ENCODE measurements at regions not wholly inside any gene's neighbourhood (a gene's known extent, or its start where the extent isn't known, plus 50 kb on each side); places are given as distances from the start of the nearest gene placed in this dataset.

GRCh38 chr13:26973946-26974345 is 197.7 kb downstream of the USP12 start:
- no peak for FAIRE-seq

More at GRCh38 chr13:26973946-26974345, 197.7 kb downstream of the USP12 start:
- no peak overlapping the region for H3K23ac ChIP-seq (ENCODE audit: insufficient read length)
- no peak overlapping the region for H3K4ac ChIP-seq (replicated peaks; ENCODE audit: insufficient read length, low read depth, low read length)
- no peaks in the 10 kb centered on the region for H3K79me2 ChIP-seq (ENCODE audit: control insufficient read depth in 1 of 2, insufficient read depth in 2 of 2, low read length in 2 of 2)
- H3K4me1 ChIP-seq (replicated peaks in 1 of 4; ENCODE audit: control insufficient read depth in 3 of 4, insufficient read depth in 4 of 4, low read length in 3 of 4): no peaks in the 10 kb centered on the region; a peak in 2 of 7 replicates
- DNase-seq (ENCODE audit: low read depth in 1 of 2, low spot score in 2 of 2): no peak
- H3K18ac ChIP-seq (ENCODE audit: extremely low read depth, low read length): no peak overlapping the region
- H2BK20ac ChIP-seq (ENCODE audit: low read length): no peak overlapping the region
- no peak overlapping the region for H3K27ac ChIP-seq (ENCODE audit: low read depth, low read length)
- H3K56ac ChIP-seq (replicated peaks; ENCODE audit: insufficient read length, low read depth, low read length): no peak overlapping the region
- no peak overlapping the region for H3K4me2 ChIP-seq (ENCODE audit: insufficient read depth in 1 of 2, low read depth in 2 of 2, low read length in 2 of 2)
- WGBS, 2 experiments (ENCODE audit: extremely low coverage in 1 of 2, insufficient coverage in 1 of 2, insufficient read length in 1 of 2, insufficient replicate concordance in 2 of 2, low coverage in 1 of 2, low lambda C conversion rate in 2 of 2, missing lambda C conversion rate in 1 of 2): 81% methylated on average over 4 of the region's 4 CpGs; no CpG with 5 or more reads in 1 of the 2 experiments
- no peak overlapping the region for H2AFZ ChIP-seq (ENCODE audit: low read length)
- POLR2A ChIA-PET (ENCODE audit: partially characterized antibody): interaction anchor here (0.6 kb wide), 1 partner anchor 239 kb away, joined by 3 read pairs; no protein-coding TSS in a partner anchor
- no peaks in the 10 kb centered on the region for H3K27me3 ChIP-seq (replicated peaks in 1 of 4; ENCODE audit: control insufficient read depth in 3 of 4, extremely low read depth in 1 of 4, insufficient read depth in 3 of 4, low read length in 3 of 4)
- no peak overlapping the region for H2AK5ac ChIP-seq (ENCODE audit: low read depth, low read length)
- H4K20me1 ChIP-seq (replicated peaks in 1 of 2; ENCODE audit: control insufficient read depth in 1 of 2, insufficient read depth in 2 of 2, low read length in 2 of 2): peaks cover 0 to 4% of the 10 kb centered on the region in 2 experiments
- H2BK15ac ChIP-seq (ENCODE audit: low read length): no peak overlapping the region
- no peak overlapping the region for H2BK12ac ChIP-seq (ENCODE audit: low read depth, low read length)
- 0 out of 2 replicates have a peak, but pooled peaks cover 3% of the 10 kb centered on the region for H3K79me1 ChIP-seq (ENCODE audit: low read depth, low read length)
- H2BK120ac ChIP-seq (replicated peaks; ENCODE audit: low read depth, low read length): no peak overlapping the region
- H4K5ac ChIP-seq (ENCODE audit: insufficient read length, low read depth, low read length): no peak overlapping the region
- TF ChIP-seq MAFK (IDR thresholded peaks at IDR 0.05; ENCODE audit: low read depth, low read length): no peak
- TF ChIP-seq ZNF274 (IDR thresholded peaks at IDR 0.05; ENCODE audit: borderline replicate concordance, extremely low read depth, low read length): no peak
- no peak for TF ChIP-seq TEAD4 (IDR thresholded peaks at IDR 0.05; ENCODE audit: low read depth, low read length)
- TF ChIP-seq CBX5 (IDR thresholded peaks at IDR 0.05; ENCODE audit: low read depth, low read length): no peak
- TF ChIP-seq CREB1 (IDR thresholded peaks at IDR 0.05): no peak
- no peak for TF ChIP-seq RAD21 (IDR thresholded peaks at IDR 0.05 in 1 of 2, conservative IDR thresholded peaks at IDR 0.05 in 1 of 2; ENCODE audit: low read depth in 2 of 2, low read length in 2 of 2)
- TF ChIP-seq KDM5A (IDR thresholded peaks at IDR 0.05; ENCODE audit: low read length): no peak
- TF ChIP-seq E2F6 (IDR thresholded peaks at IDR 0.05): no peak
- TF ChIP-seq BRCA1 (IDR thresholded peaks at IDR 0.05; ENCODE audit: low read depth, low read length): no peak
- TF ChIP-seq JUN (IDR thresholded peaks at IDR 0.05; ENCODE audit: low read depth, low read length): no peak
- no peak for TF ChIP-seq SP2 (IDR thresholded peaks at IDR 0.05; ENCODE audit: low read length)
- TF ChIP-seq TAF7 (optimal IDR thresholded peaks at IDR 0.05; ENCODE audit: borderline replicate concordance, low read depth, low read length): no peak
- H3K9me3 ChIP-seq (ENCODE audit: insufficient read depth in 2 of 2, low read depth in 1 of 2, low read length in 1 of 2): no peaks in the 10 kb centered on the region
- H4K91ac ChIP-seq (replicated peaks; ENCODE audit: insufficient read length, low read length): no peak overlapping the region
- CTCF ChIA-PET (ENCODE audit: partially characterized antibody): interaction anchor here (0.9 to 1.9 kb wide), 3 partner anchors 10 to 388 kb away, joined by 3 to 8 read pairs (median 3); no protein-coding TSS in a partner anchor
- no peak overlapping the region for H3K4me3 ChIP-seq (ENCODE audit: extremely low read depth in 1 of 4, insufficient read depth in 2 of 4, low read depth in 3 of 4, low read length in 4 of 4)
- no peak overlapping the region for H3K14ac ChIP-seq (ENCODE audit: insufficient read length)
- H4K8ac ChIP-seq (ENCODE audit: extremely low read depth, insufficient read depth, low read length): no peak overlapping the region
- no peak overlapping the region for H2BK5ac ChIP-seq (ENCODE audit: low read depth, low read length)
- no peaks in the 10 kb centered on the region for H3K36me3 ChIP-seq (ENCODE audit: control insufficient read depth in 2 of 4, insufficient read depth in 4 of 4, low read length in 3 of 4)
- H3K23me2 ChIP-seq (ENCODE audit: low read depth, low read length): peaks cover 3% of the 10 kb centered on the region; the same call in 1 of the 2 replicates
- no peak overlapping the region for H3K9ac ChIP-seq (replicated peaks in 1 of 4; ENCODE audit: extremely low read depth in 1 of 4, low read depth in 3 of 4, low read length in 3 of 4)

All from H1 (cell line).